GM19395 (cell line): ENCODE measurements at regions not wholly inside any gene's neighbourhood (a gene's known extent, or its start where the extent isn't known, plus 50 kb on each side); places are given as distances from the start of the nearest gene placed in this dataset.

Experiments used
- ATAC-seq: cut with Tn5 transposase; IDR thresholded peaks from one replicate; pipeline ENCODE4 v1.9.1; 2021; ENCODE audit warnings: mild to moderate bottlenecking, moderate library complexity; ENCODE audit not compliant: unreplicated experiment

DNA sequence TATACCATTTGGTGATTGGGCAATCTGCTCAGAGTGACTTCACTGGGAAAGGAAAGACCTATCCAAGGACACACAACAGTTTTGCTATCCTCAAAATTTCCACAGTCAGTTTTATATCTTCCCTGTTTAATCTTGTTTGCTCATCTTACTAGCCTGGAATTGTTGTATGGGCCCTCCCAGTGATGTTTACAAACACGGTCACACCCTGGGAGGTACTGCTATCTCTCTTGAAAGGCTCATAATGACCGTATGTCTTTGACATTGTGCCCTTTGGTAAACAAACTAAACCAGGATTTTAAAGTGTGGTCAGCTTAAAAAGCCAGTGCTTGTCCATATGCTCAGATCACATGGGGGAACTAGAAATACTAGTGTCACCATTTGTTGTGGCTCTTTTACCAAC is 277.0 kb downstream of the CDH2 start:
- no peak for ATAC-seq

DNA sequence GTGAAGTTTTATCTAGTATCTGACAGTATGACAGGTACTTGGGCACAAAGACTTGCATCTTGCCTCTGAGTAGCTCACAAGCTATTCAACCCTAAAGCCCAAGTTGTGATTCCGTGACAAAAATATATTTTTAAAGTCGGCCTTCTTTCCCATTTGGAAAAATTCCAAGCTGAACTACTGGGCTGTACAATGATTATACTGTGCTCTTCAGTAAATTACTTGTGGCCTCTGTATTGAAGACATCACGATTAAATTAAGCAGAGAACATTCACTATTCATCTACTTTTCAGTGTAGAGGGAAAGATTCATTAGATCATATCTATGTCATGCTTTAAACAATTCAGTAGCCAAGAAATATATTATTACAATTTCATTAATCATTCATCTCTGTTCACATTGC is 282.2 kb downstream of the CDH2 start:
- no peak for ATAC-seq

DNA sequence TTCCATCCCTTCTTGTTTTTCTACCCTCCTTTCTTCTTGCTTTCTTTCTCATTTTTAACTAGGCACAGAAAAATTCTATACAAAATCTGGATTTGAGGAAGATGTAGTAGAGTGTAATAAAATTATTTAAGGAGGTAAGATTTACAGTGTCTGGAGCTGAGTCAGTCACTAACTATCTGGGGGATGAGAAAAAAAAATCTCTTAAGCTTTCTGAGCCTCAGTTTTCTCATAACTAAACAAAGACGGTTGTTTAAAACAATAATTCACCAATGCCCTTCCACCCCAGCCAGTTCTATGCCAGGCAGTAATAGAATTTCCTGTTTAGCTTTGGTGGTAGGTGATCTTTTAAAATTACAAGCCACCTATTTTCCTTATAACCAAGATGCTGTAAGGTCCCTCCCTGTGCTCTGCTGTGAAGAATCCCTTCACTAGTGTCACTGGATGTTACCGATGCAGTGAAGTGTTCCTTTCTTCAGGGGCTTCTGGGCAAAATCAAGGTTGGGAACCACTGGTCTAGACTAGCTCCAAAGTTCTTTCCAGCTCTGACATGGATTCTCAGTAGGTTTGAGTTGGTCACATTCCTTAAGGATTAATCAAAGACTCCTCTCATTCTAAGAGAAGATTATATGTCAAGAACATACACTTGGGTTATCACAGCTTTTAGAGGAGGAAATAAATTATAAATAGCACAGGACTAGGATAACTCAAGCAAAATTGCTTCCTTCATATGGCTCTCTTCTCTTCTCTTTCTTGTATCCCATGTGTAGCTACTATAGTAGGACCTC is 289.0 kb downstream of the CDH2 start:
- no peak for ATAC-seq

DNA sequence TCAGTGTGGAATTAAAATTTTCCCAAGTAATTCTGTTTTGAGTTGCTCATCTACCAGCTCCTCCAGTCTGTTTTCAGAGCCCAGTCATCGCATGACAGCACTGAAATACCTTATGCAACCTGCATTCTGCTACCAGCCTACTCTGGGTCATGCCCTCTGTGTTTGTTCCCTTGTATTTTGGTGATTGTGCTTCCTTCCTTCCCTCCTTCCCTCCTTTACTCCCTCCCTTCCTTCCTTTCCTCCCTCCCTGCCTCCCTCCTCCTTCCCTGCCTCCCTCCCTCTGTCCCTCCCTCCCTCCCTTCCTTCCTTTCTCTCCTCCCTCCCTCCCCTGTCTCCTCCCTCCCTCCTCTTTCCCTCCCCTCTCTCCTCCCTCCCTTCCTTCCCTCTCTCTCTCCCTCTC is 289.6 kb downstream of the CDH2 start:
- ATAC-seq, result no peak

- no peak for ATAC-seq
These were observed 297.4 kb downstream of the CDH2 start for GRCh38 chr18:27879540-27879939.

DNA sequence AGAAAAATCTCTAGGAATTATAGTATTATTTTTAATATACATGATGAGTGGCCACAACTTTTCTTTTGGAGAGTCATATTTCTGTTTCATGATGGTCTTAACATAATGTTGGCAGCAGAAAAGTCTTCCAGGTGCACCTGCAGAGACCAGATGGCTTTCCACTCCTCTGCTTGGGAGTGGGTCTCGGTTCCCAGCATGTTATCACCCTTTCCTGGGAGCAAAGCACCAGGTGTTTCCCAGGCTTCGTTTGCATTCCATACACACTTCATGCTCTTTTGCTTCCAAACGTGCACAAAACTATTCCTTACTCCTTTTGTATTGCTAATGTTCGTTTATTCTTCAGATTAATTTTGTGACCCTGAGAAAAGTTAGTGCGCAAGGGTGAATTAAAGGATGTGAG is 305.2 kb downstream of the CDH2 start:
- no peak for ATAC-seq

GRCh38 chr18:27869735-27870134 is 307.2 kb downstream of the CDH2 start:
- no peak for ATAC-seq

GRCh38 chr18:27865431-27865830 is 311.5 kb downstream of the CDH2 start:
- no peak for ATAC-seq

DNA sequence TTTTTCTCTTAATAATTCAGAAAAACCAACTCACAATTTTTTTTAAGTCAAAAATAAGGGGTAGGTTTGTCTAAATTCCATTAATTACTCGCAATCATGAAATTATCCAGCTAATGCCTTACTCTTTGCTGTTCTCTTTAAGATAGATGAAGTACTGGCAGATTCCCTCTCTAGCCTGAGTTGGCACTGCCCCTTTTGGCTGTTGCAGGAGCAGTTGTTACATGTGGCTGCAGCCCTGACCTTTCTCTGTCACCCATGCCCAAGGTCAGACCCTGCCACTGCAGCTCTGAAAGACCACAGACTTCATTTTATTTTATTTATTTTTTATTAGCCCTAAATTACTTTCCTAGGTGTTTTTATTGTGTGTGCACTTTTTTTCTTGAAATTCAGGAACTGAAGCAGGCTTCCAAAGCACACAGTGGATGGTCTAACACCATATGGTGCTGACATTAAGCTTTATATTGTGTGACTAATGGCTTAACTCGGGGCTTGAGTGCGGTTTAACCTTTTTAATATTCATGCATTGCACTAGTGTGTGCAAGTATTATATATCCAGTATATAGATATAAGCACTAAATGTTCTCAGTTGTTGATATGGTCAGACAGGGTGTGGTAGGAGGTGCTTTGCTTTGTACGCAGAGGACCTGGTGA is 313.0 kb downstream of the CDH2 start:
- ATAC-seq, result no peak

DNA sequence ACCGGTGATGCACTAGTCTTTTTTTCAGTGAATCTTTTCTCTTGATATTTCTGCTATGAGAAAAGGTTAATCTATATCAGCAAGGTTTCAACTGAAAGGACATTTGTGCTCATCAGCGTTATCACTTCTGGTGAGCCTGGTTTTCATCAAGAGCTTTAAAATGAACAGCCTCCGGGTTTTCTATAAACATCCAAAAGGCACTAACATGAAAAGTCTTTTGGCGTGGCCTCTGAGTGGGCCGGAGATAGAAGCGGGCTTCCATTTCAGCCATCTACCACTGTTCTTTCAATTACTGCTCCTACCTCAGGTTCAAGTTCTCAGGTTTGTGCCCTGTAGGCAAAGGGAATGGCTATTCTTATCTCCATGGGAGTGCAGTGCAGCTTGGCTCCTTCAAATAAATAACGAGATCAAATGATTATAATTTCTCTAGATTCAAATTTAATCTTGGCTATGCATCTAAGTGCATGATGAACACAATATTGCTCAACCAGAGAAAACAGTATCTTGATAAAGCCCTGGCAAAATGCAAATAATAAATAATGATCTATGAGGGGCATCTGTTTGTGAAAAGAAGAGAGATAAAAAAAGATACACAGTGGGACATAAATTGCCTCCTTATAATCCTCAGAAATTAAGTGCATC is 314.8 kb downstream of the CDH2 start:
- no peak for ATAC-seq

- no peak for ATAC-seq
These were observed 315.4 kb downstream of the CDH2 start for GRCh38 chr18:27861539-27861938.

GRCh38 chr18:27860701-27861107 is 316.2 kb downstream of the CDH2 start:
- ATAC-seq, result no peak

DNA sequence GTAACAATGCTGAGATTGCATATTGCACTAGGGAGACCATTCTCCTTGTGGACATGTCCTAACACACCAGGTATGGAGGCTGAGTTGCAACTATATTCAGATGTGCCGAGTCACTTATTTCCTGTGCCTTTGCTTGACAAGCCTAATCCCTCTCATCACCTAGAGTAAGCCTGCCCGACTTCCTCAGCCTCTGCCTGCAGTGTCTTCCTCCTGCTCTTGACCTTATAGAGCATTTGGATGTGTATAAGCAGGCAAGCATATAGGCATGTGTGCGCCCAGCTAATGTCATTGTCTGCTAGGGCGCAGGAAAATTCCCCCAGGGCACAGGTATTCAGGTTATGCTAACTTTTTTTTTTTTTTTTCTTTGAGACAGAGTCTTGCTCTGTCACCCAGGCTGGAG is 316.9 kb downstream of the CDH2 start:
- no peak for ATAC-seq

GRCh38 chr18:27856820-27857219 is 320.1 kb downstream of the CDH2 start:
- no peak for ATAC-seq

DNA sequence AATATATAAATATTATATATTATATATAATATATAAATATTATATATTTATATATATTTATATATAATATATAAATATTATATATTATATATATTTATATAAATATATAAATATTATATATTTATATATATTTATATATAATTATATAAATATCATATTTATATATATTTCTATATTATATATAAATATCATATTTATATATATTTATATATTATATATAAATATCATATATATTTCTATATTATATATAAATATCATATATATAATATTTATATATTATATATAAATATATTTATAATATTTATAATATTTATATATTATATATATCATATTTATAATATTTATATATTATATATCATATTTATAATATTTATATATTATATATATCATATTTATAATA is 321.4 kb downstream of the CDH2 start:
- no peak for ATAC-seq

DNA sequence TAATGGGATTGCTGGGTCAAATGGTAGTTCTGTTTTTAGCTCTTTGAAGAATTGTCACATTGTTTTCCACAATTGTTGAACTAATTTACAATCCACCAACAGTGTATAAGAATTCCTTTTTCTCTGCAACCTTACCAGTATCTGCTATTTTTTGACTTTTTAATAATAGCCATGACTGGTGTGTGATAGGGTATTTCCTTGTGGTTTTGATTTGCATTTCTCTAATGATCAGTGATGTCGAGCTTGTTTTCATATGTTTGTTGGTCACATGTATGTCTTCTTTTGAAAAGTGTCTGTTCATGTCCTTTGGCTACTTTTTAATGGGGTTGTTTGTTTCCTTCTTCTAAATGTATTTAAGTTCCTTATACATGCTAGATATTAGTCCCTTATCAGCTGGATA is 322.3 kb downstream of the CDH2 start:
- ATAC-seq, result no peak

DNA sequence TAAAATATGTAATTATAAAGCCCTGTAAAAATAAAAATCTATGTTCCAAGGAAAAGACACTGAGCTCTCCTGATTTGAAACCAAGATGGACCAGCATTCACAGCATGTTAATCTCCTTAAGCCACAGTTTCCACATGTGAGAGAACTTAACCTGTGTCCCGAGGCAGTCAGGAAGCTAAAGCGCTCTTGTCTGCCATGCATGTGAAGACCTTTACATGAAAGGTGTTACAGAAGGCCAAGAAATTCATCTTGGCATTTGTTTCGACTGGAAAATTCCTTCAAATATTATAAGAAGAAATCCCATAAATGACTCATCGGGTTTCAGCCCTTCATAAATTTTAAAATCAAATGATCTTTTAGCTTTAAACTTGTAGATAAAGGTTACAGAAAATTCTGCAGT is 328.6 kb downstream of the CDH2 start:
- no peak for ATAC-seq

- ATAC-seq, result no peak
These were observed 329.5 kb downstream of the CDH2 start for GRCh38 chr18:27847412-27847811.

DNA sequence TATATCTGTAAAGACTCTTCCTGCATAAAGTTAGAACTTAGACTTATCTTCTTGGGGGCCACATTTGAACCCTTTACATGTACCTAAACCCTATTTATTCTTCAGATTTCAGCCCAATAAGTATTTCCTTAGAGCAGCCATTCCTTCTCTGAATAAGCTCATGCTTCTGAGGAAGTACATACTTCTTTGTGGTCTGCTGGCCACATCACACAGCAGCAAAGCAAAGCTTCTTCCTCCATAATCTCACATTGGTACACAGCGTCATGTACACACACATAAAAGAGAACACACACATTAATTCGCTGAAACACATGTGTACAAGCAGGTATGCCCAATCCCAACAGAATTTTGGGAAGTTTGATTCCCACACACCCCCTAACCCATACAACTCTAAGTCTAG is 331.0 kb downstream of the CDH2 start:
- ATAC-seq, result no peak

- ATAC-seq, result no peak
These were observed 332.9 kb downstream of the CDH2 start for GRCh38 chr18:27843783-27844777.

DNA sequence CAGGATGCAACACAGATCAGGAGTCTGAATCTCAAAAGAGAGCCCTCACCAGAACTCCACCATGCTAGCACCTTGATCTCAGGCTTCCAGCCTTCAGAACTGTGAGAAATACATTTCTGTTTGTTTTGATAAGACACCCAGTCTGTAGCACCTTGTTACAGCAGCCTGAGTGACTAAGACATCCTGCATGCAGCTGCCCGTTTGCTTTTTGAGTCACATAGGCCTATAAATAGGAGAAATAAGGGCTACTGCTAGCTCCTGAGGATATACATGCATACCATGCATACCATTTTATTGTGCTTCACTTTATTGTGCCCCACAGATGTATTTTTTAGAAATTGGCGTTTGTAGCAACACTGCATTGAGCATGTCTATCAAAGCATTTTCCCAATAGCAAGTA is 337.8 kb downstream of the CDH2 start:
- no peak for ATAC-seq
